ENCODE measurements at regions not wholly inside any gene's neighbourhood (a gene's known extent, or its start where the extent isn't known, plus 50 kb on each side); places are given as distances from the start of the nearest gene placed in this dataset.

GRCh38 chr3:154795582-154795981 lies 284.5 kb upstream of the MME start:
- 68 to 70% methylated on average over 2 of the region's 2 CpGs for WGBS, 2 donors
- H3K9me3 ChIP-seq, result no peaks in the 10 kb centered on the region
- H3K36me3 ChIP-seq (ENCODE audit: low read depth, missing control alignments), result no peaks in the 10 kb centered on the region
- intact Hi-C loops (cut with DNase I; ENCODE audit: low total_unique reads), result no loop called here
- H3K4me3 ChIP-seq, result no peak overlapping the region
- TF ChIP-seq, protein P1, sequence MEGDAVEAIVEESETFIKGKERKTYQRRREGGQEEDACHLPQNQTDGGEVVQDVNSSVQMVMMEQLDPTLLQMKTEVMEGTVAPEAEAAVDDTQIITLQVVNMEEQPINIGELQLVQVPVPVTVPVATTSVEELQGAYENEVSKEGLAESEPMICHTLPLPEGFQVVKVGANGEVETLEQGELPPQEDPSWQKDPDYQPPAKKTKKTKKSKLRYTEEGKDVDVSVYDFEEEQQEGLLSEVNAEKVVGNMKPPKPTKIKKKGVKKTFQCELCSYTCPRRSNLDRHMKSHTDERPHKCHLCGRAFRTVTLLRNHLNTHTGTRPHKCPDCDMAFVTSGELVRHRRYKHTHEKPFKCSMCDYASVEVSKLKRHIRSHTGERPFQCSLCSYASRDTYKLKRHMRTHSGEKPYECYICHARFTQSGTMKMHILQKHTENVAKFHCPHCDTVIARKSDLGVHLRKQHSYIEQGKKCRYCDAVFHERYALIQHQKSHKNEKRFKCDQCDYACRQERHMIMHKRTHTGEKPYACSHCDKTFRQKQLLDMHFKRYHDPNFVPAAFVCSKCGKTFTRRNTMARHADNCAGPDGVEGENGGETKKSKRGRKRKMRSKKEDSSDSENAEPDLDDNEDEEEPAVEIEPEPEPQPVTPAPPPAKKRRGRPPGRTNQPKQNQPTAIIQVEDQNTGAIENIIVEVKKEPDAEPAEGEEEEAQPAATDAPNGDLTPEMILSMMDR (IDR thresholded peaks at IDR 0.05), result no peak
- no peak for TF ChIP-seq POLR2A (IDR thresholded peaks at IDR 0.05)
- no peak for DNase-seq
- no peak overlapping the region for H3K27ac ChIP-seq
- no peaks in the 10 kb centered on the region for H3K4me1 ChIP-seq
- H3K27me3 ChIP-seq, result no peaks in the 10 kb centered on the region

- H3K4me3 ChIP-seq, result no peak overlapping the region
- DNase-seq, result no peak
- no peaks in the 10 kb centered on the region for H3K36me3 ChIP-seq (ENCODE audit: low read depth, missing control alignments)
- H3K27me3 ChIP-seq, result no peaks in the 10 kb centered on the region
- TF ChIP-seq POLR2A (IDR thresholded peaks at IDR 0.05), result no peak
- TF ChIP-seq, protein P1 (IDR thresholded peaks at IDR 0.05), result no peak
- intact Hi-C loops (cut with DNase I; ENCODE audit: low total_unique reads), result no loop called here
- H3K9me3 ChIP-seq, result no peaks in the 10 kb centered on the region
- no peaks in the 10 kb centered on the region for H3K4me1 ChIP-seq
- H3K27ac ChIP-seq, result no peak overlapping the region
These were observed 285.2 kb upstream of the MME start for GRCh38 chr3:154794814-154795445.

DNA sequence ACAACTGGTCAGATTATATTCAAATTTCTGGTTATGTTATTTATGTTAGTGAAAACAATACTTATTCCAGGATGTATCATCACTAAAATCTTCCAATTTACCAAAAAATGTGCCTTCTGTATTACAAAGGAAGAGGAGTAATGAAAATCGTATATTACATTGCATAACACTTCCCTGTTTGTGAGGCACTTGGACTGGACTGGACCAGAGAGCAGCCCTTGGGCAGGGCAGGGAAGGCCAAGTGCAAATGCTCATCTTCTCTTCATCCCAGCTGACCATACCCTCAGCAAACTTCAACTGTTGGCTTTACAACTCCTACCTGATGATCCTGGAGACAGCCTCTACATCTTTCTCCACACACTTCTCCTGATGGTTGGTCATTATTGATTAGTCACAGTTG lies 285.7 kb upstream of the MME start:
- TF ChIP-seq POLR2A (IDR thresholded peaks at IDR 0.05), result no peak
- TF ChIP-seq, protein P1 (IDR thresholded peaks at IDR 0.05), result no peak
- DNase-seq, result no peak
- H3K27me3 ChIP-seq, result no peaks in the 10 kb centered on the region
- intact Hi-C loops (cut with DNase I; ENCODE audit: low total_unique reads), result no loop called here
- 52 to 67% methylated on average over 1 of the region's 1 CpG for WGBS, 2 donors
- no peak overlapping the region for H3K27ac ChIP-seq
- H3K4me3 ChIP-seq, result no peak overlapping the region
- no peaks in the 10 kb centered on the region for H3K4me1 ChIP-seq
- H3K36me3 ChIP-seq (ENCODE audit: low read depth, missing control alignments), result no peaks in the 10 kb centered on the region
- H3K9me3 ChIP-seq, result no peaks in the 10 kb centered on the region

GRCh38 chr3:154792828-154793227 lies 287.3 kb upstream of the MME start:
- H3K4me1 ChIP-seq, result no peaks in the 10 kb centered on the region
- intact Hi-C loops (cut with DNase I; ENCODE audit: low total_unique reads), result no loop called here
- TF ChIP-seq, protein P1 (IDR thresholded peaks at IDR 0.05), result no peak
- no peak for TF ChIP-seq POLR2A (IDR thresholded peaks at IDR 0.05)
- 64 to 79% methylated on average over 1 of the region's 1 CpG for WGBS, 2 donors
- H3K9me3 ChIP-seq, result no peaks in the 10 kb centered on the region
- no peak overlapping the region for H3K27ac ChIP-seq
- H3K4me3 ChIP-seq, result no peak overlapping the region
- H3K27me3 ChIP-seq, result no peaks in the 10 kb centered on the region
- DNase-seq, result no peak
- H3K36me3 ChIP-seq (ENCODE audit: low read depth, missing control alignments), result no peaks in the 10 kb centered on the region

DNA sequence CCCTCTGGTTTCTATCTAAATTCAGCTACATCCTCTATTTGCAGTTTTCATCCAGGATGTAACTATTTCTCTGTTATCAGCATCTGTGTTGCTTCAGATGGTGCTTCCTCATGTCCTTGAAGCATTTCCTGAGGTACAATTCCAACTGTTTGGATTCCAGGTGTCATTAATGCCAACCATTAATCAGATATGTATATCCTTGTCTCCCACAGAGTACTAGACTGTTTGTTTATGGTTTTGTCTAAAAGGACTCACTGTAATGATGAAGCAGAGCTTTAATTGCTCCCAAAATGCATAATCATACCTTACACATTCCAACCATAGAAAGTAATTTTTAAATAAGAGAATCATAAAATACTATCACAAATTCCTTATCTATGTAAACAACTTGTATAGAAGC lies 288.5 kb upstream of the MME start:
- Histone ChIP-seq H3K27me3 (no peaks in the 10 kb centered on the region), H3K27ac (no peak overlapping the region), H3K9me3 (no peaks in the 10 kb centered on the region), H3K36me3 (ENCODE audit: low read depth, missing control alignments) (no peaks in the 10 kb centered on the region), H3K4me3 (no peak overlapping the region), H3K4me1 (no peaks in the 10 kb centered on the region)
- TF ChIP-seq, protein P1 (IDR thresholded peaks at IDR 0.05), result no peak
- TF ChIP-seq POLR2A (IDR thresholded peaks at IDR 0.05), result no peak
- intact Hi-C loops (cut with DNase I; ENCODE audit: low total_unique reads), result no loop called here
- no peak for DNase-seq

All from testis (tissue), 2 donors.